ENCODE measurements at regions not wholly inside any gene's neighbourhood (a gene's known extent, or its start where the extent isn't known, plus 50 kb on each side); places are given as distances from the start of the nearest gene placed in this dataset.

- H3K4me1 Mint-ChIP-seq (ENCODE audit: low read depth, unreplicated experiment) = no peaks in the 10 kb centered on the region
- no peak for TF ChIP-seq CTCF (IDR thresholded peaks at IDR 0.05; ENCODE audit: partially characterized antibody, unreplicated experiment)
- no peak for DNase-seq
- no peak overlapping the region for H3K27ac Mint-ChIP-seq (ENCODE audit: unreplicated experiment)
- H3K4me3 Mint-ChIP-seq (ENCODE audit: unreplicated experiment) = no peak overlapping the region
- H3K27me3 Mint-ChIP-seq (ENCODE audit: unreplicated experiment) = no peaks in the 10 kb centered on the region
- no peaks in the 10 kb centered on the region for H3K9me3 Mint-ChIP-seq (ENCODE audit: unreplicated experiment)
- no peaks in the 10 kb centered on the region for H3K36me3 Mint-ChIP-seq (ENCODE audit: unreplicated experiment)
These were observed 190.3 kb downstream of the TENT5A start for GRCh38 chr6:81562169-81562568.

- Mint-ChIP-seq H3K4me3 (ENCODE audit: unreplicated experiment) (no peak overlapping the region), H3K9me3 (ENCODE audit: unreplicated experiment) (no peaks in the 10 kb centered on the region), H3K36me3 (ENCODE audit: unreplicated experiment) (no peaks in the 10 kb centered on the region), H3K4me1 (ENCODE audit: low read depth, unreplicated experiment) (no peaks in the 10 kb centered on the region), H3K27ac (ENCODE audit: unreplicated experiment) (no peak overlapping the region), H3K27me3 (ENCODE audit: unreplicated experiment) (no peaks in the 10 kb centered on the region)
- DNase-seq = no peak
- TF ChIP-seq CTCF (IDR thresholded peaks at IDR 0.05; ENCODE audit: partially characterized antibody, unreplicated experiment) = no peak
These were observed 190.8 kb downstream of the TENT5A start for GRCh38 chr6:81561731-81562130.

GRCh38 chr6:81561071-81561564, 191.4 kb downstream of the TENT5A start:
- Mint-ChIP-seq H3K9me3 (ENCODE audit: unreplicated experiment) (no peaks in the 10 kb centered on the region), H3K27me3 (ENCODE audit: unreplicated experiment) (no peaks in the 10 kb centered on the region), H3K4me3 (ENCODE audit: unreplicated experiment) (no peak overlapping the region), H3K4me1 (ENCODE audit: low read depth, unreplicated experiment) (no peaks in the 10 kb centered on the region), H3K36me3 (ENCODE audit: unreplicated experiment) (no peaks in the 10 kb centered on the region), H3K27ac (ENCODE audit: unreplicated experiment) (no peak overlapping the region)
- DNase-seq = no peak
- TF ChIP-seq CTCF (IDR thresholded peaks at IDR 0.05; ENCODE audit: partially characterized antibody, unreplicated experiment) = no peak

- no peak for TF ChIP-seq CTCF (IDR thresholded peaks at IDR 0.05; ENCODE audit: partially characterized antibody, unreplicated experiment)
- Mint-ChIP-seq H3K27me3 (ENCODE audit: unreplicated experiment) (no peaks in the 10 kb centered on the region), H3K4me3 (ENCODE audit: unreplicated experiment) (no peak overlapping the region), H3K36me3 (ENCODE audit: unreplicated experiment) (no peaks in the 10 kb centered on the region), H3K27ac (ENCODE audit: unreplicated experiment) (no peak overlapping the region), H3K9me3 (ENCODE audit: unreplicated experiment) (no peaks in the 10 kb centered on the region), H3K4me1 (ENCODE audit: low read depth, unreplicated experiment) (no peaks in the 10 kb centered on the region)
- DNase-seq = no peak
These were observed 194.7 kb downstream of the TENT5A start for GRCh38 chr6:81557811-81558210.

- no peaks in the 10 kb centered on the region for H3K27me3 Mint-ChIP-seq (ENCODE audit: unreplicated experiment)
- no peak for TF ChIP-seq CTCF (IDR thresholded peaks at IDR 0.05; ENCODE audit: partially characterized antibody, unreplicated experiment)
- H3K9me3 Mint-ChIP-seq (ENCODE audit: unreplicated experiment) = no peaks in the 10 kb centered on the region
- H3K27ac Mint-ChIP-seq (ENCODE audit: unreplicated experiment) = no peak overlapping the region
- H3K4me3 Mint-ChIP-seq (ENCODE audit: unreplicated experiment) = no peak overlapping the region
- H3K4me1 Mint-ChIP-seq (ENCODE audit: low read depth, unreplicated experiment) = no peaks in the 10 kb centered on the region
- no peaks in the 10 kb centered on the region for H3K36me3 Mint-ChIP-seq (ENCODE audit: unreplicated experiment)
- DNase-seq = no peak
These were observed 195.9 kb downstream of the TENT5A start for GRCh38 chr6:81556551-81556950.

Data from glutamatergic neuron (in vitro differentiated cells).